ENCODE measurements at regions not wholly inside any gene's neighbourhood (a gene's known extent, or its start where the extent isn't known, plus 50 kb on each side); places are given as distances from the start of the nearest gene placed in this dataset.
"Not testable (repeated sequence)": the region's sequence is repeated elsewhere in the genome, so short reads cannot be mapped to it uniquely, and the experiment has no call there.

- intact Hi-C loops (cut with DNase I): not testable (repeated sequence)
These were observed 502.0 kb upstream of the ALG10B start for GRCh38 chr12:37814529-37814928.

More at GRCh38 chr12:37814529-37814928, 502.0 kb upstream of the ALG10B start:
- peak in 3 of 10 donors; percentile 10 to 17 (median 12) for DNase-seq
